Left lobe of liver (tissue), 2 donors: ENCODE measurements at regions not wholly inside any gene's neighbourhood (a gene's known extent, or its start where the extent isn't known, plus 50 kb on each side); places are given as distances from the start of the nearest gene placed in this dataset.

Experiments
- ATAC-seq: fragments of 200-7000 bp; cut with Tn5 transposase; one replicate; pipeline ENCODE4 v1.9.1; 2020; ENCODE audit warnings: mild to moderate bottlenecking, moderate library complexity
- DNase-seq: peaks from one replicate; pipeline ENCODE4 v3.0.0-alpha.2; 2020; ENCODE audit warnings: low spot score
- donor health status: DM: no; HTN: no; CAD: no; lungs with moderate emphysema.
- donor health status: DM: no; HTN: yes; CAD: no.

GRCh38 chr1:68551459-68551858, 54.6 kb upstream of the DEPDC1 start:
- no peak for DNase-seq
- ATAC-seq: no peak

GRCh38 chr1:68558321-68559026, 61.6 kb upstream of the DEPDC1 start:
- DNase-seq (no peak), ATAC-seq (no peak)

DNA sequence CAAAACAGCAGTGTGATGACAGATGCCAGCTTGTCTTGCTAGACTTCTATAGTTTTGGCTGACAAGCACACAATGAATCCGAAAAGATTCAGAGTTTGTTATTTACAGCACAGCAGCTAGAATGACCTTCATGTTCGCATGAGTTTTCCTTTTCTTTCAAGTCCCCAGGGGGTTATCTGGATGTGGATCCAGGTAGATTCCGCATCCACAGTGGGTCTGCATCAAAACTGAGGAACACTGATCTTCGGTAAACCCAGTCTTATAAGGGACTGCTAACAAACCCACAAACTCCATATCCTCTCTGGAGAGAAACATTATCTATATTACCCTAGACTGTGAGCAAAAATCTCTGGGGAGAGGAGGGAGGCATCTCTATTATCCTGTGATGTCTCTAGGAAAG, 69.0 kb upstream of the DEPDC1 start:
- ATAC-seq: no peak
- no peak for DNase-seq

GRCh38 chr1:68570871-68571270, 74.0 kb upstream of the DEPDC1 start:
- no peak for ATAC-seq
- no peak for DNase-seq

- ATAC-seq (no peak), DNase-seq (no peak)
Observed at GRCh38 chr1:68571454-68572235, 74.8 kb upstream of the DEPDC1 start.

DNA sequence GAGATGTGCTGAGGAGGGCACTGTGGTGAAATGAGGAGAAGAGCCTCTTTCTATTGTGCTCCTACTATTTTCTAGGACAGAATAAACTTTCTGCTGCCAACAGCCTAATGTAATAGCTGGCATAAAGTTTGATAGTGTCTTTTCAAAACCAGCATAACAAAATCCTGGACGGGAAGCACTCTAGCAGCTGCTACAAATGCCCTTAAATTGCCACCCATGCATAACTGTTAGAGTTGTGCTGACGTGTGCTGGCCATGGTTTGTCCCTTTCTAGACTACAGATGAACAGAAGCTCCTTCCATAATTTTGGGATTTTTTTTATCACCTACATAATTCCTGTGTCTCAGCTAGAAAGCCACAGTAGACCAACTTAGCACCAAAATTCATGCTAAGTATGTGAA, 88.5 kb upstream of the DEPDC1 start:
- DNase-seq (no peak), ATAC-seq (no peak)

DNA sequence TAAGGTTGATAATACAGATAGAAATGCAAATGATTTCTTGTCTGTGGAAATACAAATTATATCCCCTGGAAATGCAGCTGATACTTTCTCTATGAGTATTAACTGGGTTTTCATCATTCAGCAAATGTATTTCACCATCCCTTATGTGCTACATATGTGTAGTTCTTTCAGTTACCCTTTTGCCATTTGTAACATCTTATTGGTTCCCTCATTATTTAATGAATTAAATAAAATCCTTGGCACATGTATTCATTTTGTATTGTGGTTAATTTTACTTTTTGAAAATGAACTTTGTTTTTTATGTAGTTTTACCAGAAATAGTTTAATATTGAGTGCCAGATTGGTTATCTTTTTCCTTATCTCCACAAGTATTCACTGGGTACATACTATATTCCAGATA, 89.9 kb upstream of the DEPDC1 start:
- DNase-seq (no peak), ATAC-seq (no peak)

GRCh38 chr1:68588304-68588703, 91.4 kb upstream of the DEPDC1 start:
- ATAC-seq (no peak), DNase-seq (no peak)

DNA sequence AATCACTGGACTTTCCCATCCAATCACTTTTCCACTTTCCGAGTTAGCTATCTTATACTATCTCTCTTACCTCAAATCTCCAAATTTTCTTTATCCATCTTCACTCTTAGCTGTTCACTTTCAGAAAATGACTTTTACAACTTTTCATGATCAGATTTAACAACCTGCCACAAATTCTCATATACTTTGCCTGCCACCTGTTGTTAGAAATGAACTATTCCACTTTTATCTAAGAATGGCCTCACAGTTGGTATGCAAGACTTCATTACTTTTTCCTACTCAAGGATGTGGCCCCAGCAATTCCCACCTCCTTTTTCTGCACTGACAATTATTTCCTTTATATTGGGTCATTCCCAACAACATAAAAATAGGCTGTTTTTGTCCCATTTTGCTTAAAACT, 93.6 kb upstream of the DEPDC1 start:
- DNase-seq (no peak), ATAC-seq (no peak)

DNA sequence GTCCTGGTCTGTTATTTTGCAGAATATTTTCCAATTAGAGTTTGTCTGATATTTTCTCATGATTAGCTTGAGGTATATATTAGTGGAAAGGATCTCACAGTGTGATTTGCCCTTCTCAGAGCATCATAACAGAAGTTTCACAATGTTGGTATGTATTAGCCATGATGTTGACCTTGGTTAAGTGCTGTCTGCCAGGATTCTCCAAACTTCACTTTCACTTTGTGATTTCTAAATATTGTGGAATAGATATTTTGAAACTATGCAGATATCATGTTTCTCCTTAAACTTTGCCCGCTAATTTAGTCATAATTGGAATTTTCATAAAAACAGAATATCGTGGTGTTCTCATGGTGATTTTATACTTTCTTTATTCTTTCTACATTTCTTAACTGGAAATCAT, 98.0 kb upstream of the DEPDC1 start:
- DNase-seq: no peak
- peak; percentile 40 for ATAC-seq

DNA sequence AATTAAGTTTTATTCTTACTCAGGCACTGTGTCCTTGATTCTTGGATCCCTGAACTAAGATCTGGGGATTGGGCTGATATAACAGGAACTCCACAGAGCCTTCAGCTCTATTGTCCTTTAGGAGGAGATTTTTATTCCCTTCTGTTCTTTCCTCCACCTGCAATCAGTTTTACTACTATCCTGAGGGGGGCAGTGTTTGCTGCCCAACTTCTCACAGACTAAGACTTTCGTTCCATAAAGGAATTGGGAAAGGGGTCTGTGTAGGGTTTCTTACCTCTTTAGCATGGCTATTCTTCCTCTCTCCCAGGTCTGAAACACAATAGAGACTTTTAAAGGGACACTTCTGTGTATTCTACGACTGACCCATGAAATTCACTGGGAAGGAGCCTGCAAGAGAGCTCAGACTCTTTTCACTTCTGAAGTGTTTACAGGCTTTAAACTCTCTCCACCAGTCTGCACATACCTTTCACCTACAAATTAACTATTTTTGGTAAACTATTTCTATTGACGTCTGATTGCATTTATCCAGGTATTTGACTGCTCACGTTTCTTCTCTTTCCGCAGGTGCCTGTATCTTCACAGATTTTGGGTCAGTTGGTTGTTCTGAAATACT, 103.3 kb upstream of the DEPDC1 start:
- DNase-seq (no peak), ATAC-seq (no peak)

GRCh38 chr1:68608289-68608688, 111.4 kb upstream of the DEPDC1 start:
- DNase-seq: no peak
- ATAC-seq: no peak

- ATAC-seq: no peak
- no peak for DNase-seq
Observed at GRCh38 chr1:68615312-68615711, 118.4 kb upstream of the DEPDC1 start.

GRCh38 chr1:68617942-68618341, 121.1 kb upstream of the DEPDC1 start:
- DNase-seq: no peak
- ATAC-seq: no peak

GRCh38 chr1:68620571-68620970, 123.7 kb upstream of the DEPDC1 start:
- DNase-seq (no peak), ATAC-seq (no peak)

- DNase-seq (no peak), ATAC-seq (no peak)
Observed at GRCh38 chr1:68623700-68624099, 126.8 kb upstream of the DEPDC1 start.

DNA sequence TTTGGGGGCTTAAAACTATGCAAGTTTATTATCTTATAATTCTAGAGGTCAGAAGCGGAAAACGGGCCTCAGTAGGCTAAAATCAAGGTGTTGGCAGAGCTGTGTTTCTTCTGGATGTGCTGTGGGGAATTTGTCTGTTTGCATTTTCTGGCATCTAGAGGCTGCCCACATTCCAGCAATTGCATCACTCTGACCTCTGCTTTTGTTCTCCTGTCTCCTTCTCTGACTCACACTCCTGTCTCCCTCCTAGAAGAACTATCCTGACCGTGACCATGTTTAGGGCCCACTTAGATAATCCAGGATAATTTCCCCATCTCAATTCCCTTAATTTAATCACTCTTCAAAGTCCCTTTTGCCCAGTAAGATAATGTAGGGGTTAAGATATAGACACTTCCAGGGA, 127.4 kb upstream of the DEPDC1 start:
- ATAC-seq (no peak), DNase-seq (no peak)

GRCh38 chr1:68625624-68626023, 128.7 kb upstream of the DEPDC1 start:
- no peak for DNase-seq
- no peak for ATAC-seq

GRCh38 chr1:68633141-68633919, 136.4 kb upstream of the DEPDC1 start:
- no peak for ATAC-seq
- DNase-seq: no peak

DNA sequence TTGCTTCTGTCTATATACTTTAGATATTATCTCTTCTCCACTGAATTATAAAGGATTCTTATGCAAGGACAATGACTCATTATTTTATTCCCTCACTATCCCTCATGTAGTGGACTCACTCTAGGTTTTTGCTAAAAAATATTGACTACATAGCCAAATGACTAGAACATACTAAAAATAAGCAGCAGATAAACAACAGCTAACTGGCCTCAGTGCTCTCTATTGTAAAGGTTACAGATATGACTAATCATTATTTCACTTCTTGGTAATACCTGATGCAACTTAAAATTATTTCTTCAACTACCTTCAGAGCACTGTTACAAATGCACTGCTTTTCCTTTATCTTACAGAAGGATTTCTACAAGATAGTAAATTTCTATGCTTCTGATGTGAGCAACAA, 147.6 kb upstream of the DEPDC1 start:
- no peak for ATAC-seq

GRCh38 chr1:68651115-68651514, 154.2 kb upstream of the DEPDC1 start:
- DNase-seq (no peak), ATAC-seq (no peak)

More for the DNA sequence above, 147.6 kb upstream of the DEPDC1 start:
- DNase-seq: no peak
